HG02870 (cell line): ENCODE measurements at regions not wholly inside any gene's neighbourhood (a gene's known extent, or its start where the extent isn't known, plus 50 kb on each side); places are given as distances from the start of the nearest gene placed in this dataset.
"Not testable (repeated sequence)": the region's sequence is repeated elsewhere in the genome, so short reads cannot be mapped to it uniquely, and the experiment has no call there.

Experiments
- ATAC-seq: cut with Tn5 transposase; IDR thresholded peaks from one replicate; pipeline ENCODE4 v1.9.1; 2021; ENCODE audit warnings: mild to moderate bottlenecking, moderate library complexity; ENCODE audit not compliant: unreplicated experiment

DNA sequence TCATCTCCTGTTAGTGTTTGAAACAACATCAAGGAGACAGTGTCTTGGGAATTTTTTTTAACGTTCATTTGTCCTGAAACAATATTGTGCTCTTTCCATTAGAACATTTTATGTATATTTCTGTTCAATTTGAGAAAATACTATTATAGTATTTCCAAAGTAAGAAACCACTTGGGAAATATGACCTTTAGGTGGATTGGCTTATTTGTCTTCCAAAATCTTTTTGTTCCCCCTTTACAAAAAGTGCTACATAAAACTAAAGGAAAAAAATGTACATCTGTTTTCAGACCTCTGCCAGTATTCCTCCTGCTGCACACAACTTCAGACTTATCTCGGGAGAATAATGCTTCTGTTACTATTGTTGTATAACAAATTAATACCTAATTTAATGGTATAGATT, 165.9 kb upstream of the AGTR1 start:
- ATAC-seq = no peak

DNA sequence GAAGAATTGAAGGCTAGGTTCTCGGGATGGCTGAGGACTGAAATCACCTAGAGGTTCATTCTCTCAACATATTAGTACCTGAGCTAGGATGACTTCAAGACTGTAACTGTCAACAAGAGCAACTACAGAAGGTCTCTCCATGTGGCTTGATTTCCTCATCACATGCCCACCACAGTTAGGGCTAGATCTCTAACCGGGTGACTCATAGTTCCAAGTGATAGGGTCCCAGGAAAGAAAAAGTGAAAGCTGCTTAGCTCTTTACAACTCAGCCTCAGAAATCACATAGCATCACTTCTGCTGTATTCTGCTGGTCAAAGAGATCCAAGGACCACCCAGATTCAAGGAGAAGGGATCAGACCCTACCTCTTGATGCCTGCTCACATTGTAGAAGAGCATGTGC, 165.4 kb upstream of the AGTR1 start:
- ATAC-seq = no peak

DNA sequence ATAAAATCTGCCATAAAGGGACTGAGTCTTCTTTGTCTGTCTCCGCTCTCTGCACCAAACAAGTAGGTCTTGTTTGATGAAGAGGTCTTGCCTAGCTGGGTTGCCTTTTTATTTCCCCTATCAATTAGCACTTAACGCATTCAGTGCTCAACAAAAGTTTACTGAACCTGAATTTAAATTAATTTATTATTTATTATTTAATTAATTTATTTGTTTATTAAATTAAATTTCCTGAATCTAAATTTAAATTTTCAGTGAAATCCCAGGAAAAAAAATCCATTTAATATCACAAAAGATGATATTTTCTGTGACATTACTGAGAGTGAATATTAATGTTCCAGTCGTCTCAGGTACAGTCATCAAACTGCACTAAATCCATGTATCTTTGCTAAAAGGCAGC, 164.9 kb upstream of the AGTR1 start:
- ATAC-seq = no peak

DNA sequence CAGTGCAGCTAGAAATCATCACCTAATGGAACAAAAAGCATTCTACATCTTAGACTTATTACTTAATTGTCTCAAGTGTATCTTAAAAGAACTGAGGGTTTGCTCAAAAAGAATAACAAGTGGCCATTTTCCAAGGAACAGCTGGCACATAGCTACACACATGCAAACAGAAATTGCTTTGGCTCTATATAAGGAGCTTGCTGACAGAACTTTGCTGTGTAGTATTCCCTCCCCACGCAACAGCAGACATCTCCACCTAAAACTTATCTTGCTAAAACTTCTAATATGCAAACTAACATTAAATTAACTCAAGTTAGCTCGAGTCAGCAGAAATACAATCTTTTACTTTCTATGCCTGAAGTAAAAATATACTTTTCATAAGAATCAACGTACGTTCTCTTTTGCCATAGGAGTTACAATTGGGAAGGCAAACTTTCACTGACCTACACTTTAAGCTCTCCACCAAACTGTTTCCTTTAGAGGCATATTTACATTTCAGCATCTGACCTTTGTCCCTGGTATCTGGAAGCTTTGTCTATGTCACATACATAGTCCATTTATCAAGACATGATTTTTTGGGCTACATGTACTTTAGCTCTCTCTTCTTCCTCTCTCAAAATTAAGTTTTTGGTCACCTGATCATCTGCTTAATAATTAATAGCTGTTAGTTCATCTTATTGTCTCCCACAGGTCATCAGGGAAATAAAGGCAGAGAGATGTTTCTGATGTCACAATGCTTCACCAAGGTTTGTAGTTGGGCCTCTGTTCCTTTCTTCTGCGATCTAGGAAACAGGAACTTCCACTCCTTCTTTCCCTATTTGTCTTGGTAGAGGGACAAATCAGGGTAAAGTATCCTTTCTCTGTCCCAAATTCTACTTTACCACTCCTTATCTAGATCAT, 163.4 kb upstream of the AGTR1 start:
- ATAC-seq = no peak

DNA sequence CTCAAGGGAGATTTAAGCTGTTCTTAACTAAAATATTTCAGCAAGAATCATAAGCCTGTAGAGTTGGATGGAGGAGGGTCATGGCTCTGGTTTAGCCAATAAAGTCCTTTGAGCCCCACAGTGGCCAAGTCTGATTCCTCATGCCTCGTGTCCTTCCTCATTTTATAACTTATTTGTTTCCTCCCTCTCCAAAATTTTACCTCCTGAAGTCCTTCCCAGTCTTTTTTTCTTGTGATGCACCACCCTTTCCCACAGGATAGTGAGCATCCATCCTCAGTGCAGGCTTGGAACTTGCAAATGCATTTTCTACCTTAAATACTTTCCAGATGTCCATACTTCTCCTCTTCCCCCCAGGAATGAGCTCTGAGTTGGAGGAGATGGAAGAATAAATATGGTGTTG, 162.7 kb upstream of the AGTR1 start:
- ATAC-seq = no peak

DNA sequence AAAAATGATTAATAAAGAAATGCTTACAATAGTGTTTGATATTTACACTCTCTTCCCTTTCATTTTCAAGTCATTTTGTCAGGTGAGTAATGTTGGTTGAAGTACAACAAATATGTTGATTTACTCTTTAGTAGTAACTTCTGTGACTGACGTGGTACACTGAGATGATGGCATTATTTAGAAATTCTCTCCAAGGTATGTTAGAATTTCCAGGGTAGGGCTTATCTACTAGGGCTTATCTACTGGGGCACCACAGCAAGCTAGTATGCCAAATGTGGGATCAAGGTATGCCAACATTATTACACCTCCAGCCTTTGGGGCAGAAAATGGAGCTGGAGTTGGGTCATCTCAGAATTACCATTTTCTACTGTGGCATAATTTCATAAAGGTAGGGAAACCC, 157.4 kb upstream of the AGTR1 start:
- no peak for ATAC-seq

DNA sequence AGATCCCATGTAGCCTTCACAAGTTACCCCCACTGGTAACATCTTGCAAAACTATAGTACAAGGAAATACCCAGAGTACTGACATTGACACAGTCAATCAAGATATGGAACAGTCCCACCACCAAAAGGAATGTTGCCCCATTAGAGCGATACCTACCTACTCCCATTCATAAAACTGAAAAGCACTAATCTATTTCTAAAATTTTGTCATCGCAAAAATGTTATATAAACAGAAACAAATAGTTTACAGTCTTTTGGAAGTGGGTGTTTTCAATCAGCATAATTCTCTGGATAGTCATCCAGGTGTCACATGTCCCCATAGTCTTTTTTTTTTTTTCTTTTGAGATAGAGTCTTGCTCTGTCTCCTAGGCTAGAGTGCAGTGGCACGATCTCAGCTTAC, 156.9 kb upstream of the AGTR1 start:
- no peak for ATAC-seq

DNA sequence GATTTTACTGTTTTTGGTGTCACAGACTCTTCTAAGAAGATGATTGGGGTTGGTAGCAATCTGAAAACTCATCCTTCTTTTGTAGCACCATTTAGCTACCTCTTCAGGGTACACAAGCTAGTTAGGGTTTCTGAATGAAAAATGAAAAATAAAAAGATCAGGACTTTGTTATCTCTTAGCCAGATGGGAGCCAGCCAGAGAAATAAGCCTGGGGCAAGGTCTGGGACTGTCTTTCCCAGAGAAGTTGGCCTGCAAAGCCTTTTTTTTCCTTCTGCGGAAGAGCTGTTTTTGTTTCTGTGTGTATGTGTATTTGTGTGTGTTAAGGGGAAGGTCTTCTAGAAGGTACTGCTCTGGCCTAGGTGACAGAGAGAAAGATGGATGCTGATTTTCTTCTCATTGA, 150.7 kb upstream of the AGTR1 start:
- ATAC-seq = no peak

DNA sequence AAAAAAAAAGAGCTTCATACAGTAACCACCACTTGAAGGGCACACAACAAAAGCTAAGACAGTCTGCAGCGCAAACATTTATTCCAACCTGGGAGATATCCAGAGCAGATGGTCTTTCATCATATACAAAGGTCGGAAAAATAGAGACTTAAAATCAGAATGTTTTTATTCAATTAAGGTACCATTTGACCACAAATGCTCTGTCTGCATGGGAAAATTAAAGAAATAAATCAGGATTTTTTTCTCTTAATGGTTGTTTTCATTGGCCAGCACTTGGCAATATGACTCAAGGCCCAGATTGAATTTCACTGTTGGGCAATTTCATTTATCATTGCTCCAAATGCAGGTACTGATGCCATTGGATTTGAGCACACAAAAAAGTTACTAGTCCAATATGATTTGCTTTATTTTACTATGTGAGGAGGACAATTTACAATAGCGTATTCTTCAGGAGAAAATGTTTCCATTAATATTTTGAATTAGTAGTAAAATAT, 145.9 kb upstream of the AGTR1 start:
- no peak for ATAC-seq

DNA sequence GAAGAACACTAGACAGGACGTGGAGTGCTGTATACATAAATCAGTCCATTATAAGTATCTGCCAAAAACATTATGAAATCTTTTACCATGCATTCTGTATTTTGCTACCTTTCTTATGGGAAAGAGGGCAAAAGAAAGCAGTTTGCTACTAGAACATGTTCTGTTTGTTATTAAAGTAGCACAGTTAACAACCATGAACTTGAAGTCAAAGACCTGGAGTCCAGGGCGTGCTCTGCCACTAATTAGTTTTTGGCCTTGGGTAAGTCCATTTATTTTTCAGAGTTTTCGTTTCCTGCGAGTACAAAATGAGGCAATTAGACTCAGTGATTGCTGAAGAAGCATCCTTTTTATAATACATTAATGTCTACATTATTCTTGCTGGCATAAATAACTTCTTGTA, 143.3 kb upstream of the AGTR1 start:
- ATAC-seq = no peak

DNA sequence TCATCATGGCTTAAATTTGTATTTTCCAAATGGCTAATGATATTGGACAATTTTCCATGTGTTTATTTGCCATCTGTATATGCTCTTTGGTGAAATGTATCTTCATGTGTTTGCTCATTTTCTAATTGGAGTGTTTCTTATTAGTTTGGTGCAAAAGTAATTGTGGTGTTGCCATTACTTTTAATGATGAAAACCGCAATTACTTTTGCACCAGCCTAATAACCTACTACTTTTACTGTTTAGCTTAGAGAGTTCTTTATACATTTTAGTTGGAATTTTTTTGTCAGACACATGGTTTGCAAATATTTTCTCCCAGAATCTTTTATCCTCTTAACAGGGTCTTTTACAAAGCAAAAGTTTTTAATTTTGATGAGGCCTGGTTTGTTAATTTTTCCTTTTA, 141.0 kb upstream of the AGTR1 start:
- no peak for ATAC-seq

DNA sequence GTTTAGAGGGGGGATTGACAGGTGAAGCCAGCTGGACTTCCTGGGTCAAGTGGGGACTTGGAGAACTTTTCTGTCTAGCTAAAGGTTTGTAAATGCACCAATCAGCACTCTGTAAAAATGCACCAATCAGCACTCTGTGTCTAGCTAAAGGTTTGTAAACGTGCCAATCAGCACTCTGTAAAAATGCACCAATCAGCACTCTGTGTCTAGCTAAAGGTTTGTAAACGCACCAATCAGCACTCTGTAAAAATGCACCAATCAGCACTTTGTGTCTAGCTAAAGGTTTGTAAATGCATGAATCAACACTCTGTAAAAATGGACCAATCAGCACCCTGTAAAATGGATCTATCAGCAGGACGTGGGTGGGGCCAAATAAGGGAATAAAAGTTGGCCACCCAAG, 120.1 kb upstream of the AGTR1 start:
- ATAC-seq = not testable (repeated sequence)

DNA sequence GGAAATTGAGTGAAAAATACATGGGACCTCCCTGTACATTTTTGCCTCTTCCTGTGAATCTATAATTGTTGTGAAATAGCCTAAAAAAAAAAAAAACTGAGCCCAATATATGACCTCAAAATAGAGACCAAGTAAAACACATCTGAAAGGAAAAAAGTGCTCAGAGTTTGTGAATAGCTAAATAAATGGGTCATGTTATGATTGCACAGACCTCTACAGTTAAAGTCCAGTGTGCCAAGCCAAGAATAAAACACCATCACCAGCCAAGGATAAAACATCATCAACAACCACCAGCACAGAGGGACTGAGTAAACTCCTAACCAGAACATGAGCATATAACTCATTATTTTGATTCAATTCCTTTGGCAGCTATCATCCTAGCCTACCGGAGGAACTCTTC, 115.6 kb upstream of the AGTR1 start:
- ATAC-seq = no peak

DNA sequence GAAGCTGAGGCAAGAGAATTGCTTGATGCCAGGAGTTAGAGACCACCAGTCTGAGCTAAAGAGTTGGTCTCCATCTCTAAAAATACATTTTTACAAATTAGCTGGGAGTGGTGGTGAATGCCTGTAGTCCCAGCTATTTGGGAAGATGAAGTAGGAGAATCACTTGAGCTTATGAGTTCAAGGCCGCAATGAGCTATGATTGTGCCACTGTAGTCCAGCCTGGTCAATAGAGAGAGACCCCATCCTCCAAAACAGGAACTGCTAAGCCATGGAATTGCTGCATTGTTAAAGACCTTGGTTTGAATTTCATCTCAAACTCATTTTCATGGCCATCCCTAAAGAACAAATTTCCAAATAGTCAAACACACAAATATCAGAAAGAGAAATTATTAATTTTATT, 113.9 kb upstream of the AGTR1 start:
- ATAC-seq = no peak

DNA sequence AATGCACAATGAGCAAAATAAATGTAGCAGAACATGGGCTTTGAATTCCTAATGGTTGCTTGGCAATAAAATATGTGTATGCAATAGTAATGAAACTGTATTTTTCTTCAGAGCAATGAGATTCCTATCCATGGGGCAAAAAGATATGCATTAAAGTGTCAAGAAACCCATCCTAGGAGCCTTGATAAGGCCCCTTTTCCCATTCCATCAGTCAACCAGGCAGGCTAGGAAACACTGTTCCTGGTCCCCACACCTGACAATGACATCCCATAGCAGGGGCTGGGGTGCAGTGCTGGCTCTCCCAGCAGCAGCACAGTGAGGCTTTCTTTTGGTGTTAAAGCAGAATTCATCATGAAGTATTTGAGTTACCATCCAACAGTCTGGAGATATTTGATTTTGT, 113.3 kb upstream of the AGTR1 start:
- no peak for ATAC-seq

DNA sequence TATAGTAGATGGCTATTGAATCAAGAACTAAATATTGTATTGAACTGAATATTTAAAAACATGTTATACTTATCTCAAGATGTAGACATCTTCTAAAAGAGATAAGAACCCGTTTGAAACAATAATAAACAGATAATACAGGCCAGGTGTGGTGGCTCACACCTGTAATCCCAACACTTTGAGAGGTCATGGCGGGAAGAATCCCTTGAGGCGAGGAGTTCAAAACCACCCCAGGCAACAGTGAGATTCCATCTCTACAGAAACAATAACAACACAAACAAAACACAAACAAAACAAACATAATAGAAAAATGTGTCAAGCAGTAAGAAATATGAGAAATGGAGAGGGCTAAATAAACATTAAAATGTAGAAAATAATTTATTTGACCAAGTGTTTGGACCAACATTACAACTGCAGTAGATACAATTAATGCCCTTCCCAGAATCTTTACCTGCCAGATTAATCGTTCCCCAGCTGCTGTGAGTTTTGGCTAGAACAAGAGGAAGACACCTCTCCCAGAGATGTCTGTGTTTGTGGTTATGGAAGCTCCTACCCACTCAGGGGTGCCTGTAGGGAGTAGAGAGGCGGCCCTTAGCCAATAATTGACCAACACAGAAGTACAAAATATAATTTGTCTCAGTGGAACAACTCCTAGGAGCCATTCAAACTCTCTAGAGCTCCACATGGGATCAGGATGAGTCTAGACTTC, 111.9 kb upstream of the AGTR1 start:
- no peak for ATAC-seq

DNA sequence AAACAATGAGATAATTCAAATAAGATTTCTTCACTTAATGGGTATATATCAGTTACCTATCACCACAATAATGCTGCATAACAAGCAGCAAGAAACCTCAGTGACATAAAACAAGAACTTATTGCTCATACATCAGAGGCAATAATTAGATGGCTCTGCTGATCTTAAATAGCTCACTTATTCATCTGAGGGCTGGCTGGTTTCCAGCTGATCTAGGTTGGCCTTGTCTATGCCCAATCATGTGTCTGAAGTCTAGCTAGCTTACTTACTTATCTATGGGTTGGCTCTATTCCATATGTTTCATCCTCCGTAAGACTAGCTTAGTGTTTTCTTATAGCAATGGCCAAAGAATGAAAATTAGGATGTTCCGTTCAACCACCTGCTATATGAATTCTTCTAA, 109.4 kb upstream of the AGTR1 start:
- no peak for ATAC-seq

DNA sequence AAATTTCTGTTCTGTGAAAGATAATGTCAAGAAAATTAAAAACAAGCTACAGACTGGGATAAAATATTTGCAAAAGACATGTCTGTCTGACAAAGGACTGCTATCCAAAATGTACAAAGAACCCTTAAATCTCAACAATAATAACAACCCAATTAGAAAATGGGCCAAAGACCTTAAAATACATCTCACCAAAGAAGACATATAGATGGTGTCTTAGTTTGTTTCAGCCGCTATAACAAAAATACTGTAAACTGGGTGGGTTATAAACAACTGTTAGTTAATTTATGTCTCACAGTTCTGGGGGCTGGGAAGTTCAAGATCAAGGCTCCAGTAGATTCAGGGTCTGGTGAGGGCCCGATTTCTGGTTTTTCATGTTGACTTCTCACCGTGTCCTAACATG, 106.2 kb upstream of the AGTR1 start:
- no peak for ATAC-seq

DNA sequence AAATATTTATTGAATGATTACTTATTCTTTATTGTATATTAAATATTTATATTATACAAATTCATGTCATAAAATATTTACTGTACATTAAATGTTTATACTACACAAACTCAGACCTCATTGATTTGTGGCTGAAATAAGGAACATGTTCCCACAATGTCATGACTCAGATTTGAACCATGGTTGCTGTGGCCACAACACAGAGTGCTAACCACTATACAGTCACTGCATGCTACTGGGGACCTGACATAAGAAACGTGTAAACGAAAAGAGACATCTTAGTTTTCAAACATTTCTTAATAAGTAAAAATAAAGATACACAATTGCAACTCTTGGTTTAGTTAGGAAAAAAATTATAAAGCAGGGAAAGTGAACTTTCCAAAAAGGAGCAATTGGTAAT, 99.1 kb upstream of the AGTR1 start:
- no peak for ATAC-seq

DNA sequence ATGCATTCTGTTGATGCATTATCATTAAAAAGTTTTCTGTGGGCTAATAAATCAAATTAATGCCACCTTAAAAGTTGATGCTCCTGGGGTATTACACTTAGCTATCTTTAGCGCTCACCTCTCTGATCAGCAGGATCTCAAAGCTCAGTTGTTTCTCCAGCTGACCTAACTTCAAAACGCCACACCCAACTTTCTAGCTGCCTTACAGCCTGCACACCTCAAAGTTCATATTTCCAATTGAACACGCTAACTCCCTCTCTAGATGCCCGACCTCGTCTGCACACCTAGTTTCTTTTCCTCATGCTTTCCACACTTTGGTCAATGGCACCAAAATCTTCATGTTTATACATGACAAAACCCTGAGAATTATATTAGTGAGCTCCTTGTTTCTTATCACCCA, 98.2 kb upstream of the AGTR1 start:
- no peak for ATAC-seq

DNA sequence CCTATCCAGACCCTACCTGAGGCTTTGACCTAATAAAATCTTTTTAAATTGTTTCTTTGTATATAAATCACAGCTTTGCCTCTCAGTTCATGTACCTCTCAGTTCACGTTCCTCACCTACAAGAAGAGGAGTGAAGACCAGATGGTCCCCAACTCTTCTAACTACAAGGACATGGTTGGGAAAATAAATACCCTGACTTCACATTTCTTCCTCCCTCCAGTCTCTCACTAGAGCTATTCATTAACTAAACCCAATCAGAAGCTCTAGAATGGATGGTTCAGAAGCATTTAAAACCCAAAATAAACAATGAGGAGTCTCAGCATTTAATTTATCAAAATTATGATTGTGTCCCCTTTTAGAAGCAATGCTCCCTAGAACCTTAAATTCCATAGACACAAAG, 97.3 kb upstream of the AGTR1 start:
- ATAC-seq = no peak
